Adrenal gland (tissue), 5 donors: ENCODE measurements at regions not wholly inside any gene's neighbourhood (a gene's known extent, or its start where the extent isn't known, plus 50 kb on each side); places are given as distances from the start of the nearest gene placed in this dataset.

Source experiments
- CTCF ChIP-seq, 6 experiments: fragments of 450-650 bp in 4 of 6; fragments of 200-600 bp in 2 of 6; sonication (generic) in 1 of 6; IDR thresholded peaks; 1 replicate in 5 of 6; 2 replicates in 1 of 6; pipeline versions ENCODE4 v1.5.1 to v1.8.0; 2016 to 2021; ENCODE audit warnings: antibody characterized with exemption in 6 of 6, mild to moderate bottlenecking in 2 of 6, moderate library complexity in 1 of 6
- POLR2A ChIP-seq, 2 donors: fragments of 450-650 bp; IDR thresholded peaks; one replicate each; pipeline ENCODE4 v1.6.1; 2017; ENCODE audit warnings: antibody characterized with exemption in 2 of 2, mild to moderate bottlenecking in 2 of 2, moderate library complexity in 1 of 2
- donor health status: DM: no; HTN: no; CAD: no.

GRCh38 chr16:59242556-59242955 lies 508.4 kb upstream of the GOT2 start:
- TF ChIP-seq POLR2A (IDR thresholded peaks at IDR 0.05) (no peak), CTCF (IDR thresholded peaks at IDR 0.05) (no peak)
